COLO668 (cell line): ENCODE measurements at regions not wholly inside any gene's neighbourhood (a gene's known extent, or its start where the extent isn't known, plus 50 kb on each side); places are given as distances from the start of the nearest gene placed in this dataset.
A peak's percentile ranks its signal among the peaks of the same experiment; 100 is the strongest.

Experiments used
- DNase-seq: peaks from one replicate; lab custom pipeline; 2025; ENCODE audit not compliant: unreplicated experiment; lab: John Stamatoyannopoulos, UW

DNA sequence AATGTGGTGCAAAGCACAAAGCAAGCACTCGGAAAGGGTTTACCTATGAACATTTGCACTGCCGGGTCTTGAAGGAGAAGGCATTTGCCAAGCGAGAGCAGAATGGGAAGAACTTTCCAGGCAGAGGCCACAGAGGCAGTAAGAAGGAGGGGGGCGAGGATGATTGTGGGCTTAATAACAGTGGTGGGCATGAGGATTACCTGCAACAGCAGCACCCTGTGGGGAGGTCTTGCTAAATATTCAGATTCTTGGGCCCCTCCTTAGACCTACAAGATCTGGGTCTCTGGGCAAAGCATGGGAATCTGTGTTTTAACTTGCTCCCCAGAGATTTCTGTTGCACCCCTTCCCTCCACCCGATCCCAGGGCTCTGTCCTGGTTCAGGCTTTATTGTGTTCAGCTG lies 75.1 kb upstream of the ZBED5 start:
- no peak for DNase-seq

DNA sequence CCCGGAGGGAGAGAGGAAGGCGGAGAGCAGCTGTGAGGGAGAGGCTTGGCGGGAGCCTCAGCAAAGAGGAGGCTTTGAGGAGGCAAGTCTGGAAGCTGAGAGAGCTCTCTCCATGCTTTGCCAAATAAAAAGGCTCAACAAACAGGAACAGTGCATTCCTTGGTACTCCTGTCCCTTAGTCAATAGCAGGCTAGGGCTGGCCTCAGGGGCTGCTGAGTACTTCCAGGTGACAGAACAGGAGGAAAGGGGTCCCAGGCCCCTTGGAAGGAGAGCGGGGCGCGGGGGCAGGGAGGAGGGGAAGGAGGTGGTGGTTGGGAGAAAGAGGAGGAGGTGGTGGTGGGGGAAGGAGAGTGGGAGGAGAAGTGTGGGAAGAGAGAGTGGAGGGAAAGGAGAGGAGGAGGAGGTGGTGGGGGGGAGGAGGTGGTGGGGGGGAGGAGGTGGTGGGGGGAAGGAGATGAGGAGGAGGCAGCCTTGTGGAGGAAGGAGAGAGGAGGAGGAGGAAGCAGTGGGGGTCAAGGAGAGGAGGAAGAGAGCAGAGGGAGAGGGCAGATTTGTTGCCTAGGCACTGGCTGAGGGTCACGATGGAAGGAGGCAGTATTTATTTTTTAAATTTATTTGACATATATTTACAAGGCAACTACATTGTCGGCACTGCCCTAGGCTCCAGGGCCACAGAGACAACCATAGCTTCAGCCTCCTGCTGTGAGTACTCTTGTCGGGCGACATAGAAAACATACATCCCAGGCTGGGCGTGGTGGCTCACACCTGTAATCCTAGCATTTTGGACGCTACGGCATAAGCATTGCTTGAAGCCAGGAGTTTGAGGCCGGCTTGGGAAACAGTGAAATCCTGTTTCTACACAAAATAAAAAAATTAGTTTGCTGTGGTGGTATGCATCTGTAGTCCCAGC lies 74.2 kb upstream of the ZBED5 start:
- peak; percentile 9 for DNase-seq

DNA sequence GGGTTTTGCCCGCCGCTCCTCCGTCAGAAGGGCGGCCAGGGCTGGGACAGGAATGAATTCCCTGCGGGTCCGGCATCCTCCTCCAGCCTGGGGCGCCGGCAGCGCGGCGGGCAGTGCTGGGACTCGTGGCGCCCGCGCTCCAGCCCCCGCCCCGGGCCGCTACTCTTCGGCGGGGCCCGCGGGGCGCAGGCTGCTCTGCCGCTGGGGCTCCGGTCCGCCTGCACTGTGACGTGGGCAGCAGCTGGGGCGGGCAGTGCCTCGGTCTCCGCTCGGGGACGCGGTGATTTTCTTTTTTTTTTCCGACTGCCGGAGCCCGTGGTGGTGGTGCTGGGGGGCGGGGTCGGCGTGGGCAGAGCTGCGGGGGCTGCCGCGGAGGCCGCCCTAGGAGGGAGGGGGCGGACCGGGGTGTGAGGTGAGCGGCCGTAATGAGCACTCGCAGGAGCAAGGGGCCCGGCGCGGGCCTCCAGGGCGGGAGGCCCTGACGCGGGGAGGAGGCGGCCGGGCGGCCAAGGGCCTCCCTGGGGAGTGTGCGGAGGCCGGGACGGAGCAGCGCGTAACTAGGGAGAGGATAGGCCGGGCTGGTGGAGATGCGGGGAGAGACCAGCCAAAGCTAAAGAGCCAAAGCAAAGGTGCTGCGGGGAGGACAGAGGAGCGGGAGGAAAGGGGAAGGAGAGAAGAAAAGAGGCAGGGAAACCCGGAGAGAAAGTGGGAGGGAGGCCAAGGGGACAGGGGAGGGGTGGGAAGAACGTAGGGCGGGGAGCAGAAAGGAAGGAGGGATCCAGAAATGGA lies 73.3 kb upstream of the ZBED5 start:
- DNase-seq, result peak; percentile 70

DNA sequence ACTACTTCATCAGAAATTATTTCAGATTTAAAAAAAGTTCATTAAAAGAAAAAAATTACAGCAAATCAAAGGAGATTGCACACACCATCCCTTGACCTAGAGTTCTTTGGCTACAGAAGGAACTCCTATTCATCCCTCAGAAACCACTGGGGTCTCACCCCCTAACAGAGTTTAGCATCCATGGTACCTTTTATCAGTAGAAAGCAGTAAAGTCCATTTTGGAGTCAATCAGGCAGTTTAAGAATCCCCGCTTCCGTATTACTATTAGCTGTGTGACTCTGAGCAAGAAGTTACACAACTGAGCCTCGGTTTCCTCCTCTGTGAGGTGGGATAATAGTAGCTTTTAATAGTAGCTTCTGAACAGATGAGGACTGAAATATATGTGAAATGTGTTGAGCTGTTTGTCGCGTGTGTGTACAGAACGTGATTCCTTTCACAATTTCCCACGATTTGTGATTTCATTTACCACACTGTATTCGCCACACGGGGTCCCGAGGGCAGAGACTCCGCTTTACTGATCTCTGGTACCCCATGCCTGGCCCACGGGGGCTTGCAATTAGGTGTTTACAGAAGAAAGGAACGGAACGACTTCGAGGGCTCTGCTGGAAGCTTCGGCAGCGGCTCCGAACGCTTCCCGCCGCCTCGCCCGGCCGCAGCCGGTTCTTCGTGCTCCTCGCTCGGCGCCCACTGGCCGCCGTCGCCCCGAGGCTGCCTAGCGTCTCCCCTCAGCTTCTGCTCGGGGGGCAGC lies 72.5 kb upstream of the ZBED5 start:
- peak; percentile 64 for DNase-seq

DNA sequence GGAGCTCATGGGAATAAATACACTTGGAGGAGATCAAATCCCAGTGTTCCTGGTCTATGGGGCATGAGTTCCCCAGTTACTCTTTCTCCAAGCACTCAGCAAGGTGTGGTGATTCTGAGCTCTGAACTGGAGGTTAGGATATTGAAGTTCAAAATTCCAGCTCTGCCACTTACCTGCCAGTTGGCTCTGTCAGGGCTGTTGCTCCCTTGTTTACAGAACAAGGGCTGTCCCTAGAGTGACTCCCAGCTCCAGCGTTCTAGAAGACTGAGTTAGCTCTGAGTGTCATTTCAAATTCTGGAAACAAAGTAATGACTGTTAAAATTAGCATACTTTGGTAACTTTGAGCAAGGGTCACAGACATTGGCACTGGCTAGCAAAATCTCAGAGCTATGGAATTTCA lies 69.7 kb upstream of the ZBED5 start:
- no peak for DNase-seq

DNA sequence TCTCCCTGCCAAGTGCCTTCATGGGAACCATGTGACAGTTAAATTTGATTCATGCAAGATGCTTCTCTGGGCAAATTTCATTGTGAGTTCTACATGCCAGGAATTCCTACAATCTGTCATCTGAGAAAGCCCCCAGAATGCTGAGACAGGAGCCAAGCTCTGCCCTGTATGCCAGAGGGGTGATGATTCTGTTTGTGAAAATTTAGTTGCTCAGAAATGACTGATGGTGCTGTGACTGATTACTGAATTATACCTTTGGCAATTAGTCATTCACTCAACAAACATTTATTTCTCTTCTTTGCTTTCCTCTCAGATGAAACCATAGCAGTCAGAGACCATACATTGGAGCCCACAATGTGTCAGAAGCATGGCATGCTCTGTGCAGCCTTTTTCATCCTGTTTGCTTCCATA lies 69.0 kb upstream of the ZBED5 start:
- DNase-seq, result no peak

DNA sequence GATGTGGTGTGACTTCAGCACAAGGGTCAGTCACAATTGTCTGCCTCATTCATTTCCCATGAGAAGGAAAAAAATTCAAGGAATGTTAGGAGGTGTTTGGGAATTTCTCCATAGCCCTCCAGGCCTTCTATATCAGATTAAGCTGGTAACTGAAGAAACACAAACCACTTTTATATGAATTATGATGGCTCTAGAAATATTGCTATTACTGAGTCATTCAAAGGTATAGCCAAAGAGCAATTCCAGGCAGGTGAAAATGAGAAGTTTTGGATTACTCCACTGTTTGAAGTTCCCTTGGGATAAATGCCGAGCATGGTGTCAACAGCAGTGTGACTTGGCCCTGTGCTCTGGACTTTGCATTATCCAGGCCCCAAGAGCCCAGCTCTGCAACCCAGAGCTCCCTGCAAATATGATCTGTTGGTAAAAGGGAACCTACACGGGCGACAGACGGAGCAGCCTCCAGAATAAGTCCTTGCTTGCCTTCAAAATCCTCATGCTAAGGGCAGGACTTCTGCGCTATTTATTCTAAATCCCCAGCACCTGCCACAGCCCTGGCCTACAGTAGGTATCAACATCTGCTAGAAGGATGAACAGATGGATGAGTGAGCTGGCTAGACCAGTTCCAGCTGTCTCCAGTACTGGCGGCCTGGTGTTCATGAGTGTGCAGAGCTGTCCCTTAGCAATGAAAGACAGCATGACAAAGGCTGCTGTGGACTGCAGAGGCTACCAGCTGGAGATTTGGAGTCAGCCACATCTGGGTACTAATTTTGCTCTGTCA lies 67.5 kb upstream of the ZBED5 start:
- peak; percentile 40 for DNase-seq

DNA sequence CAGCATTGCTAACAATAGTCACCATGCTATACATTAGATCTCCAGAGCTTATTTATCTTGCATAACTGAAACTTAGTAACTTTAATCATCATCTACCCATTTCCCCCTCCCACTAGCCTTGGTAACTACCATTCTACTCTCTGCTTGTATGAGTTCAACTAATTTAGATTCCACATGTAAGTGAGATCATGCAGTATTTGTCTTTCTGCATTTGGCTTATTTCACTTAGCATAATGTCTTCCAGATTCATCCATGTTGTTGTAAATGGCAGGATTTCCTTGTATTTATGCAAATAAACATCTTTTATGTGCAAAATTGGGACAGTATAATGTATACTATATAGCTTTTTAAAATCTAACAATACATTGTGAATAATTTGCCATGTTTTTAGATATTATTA lies 66.0 kb upstream of the ZBED5 start:
- no peak for DNase-seq

DNA sequence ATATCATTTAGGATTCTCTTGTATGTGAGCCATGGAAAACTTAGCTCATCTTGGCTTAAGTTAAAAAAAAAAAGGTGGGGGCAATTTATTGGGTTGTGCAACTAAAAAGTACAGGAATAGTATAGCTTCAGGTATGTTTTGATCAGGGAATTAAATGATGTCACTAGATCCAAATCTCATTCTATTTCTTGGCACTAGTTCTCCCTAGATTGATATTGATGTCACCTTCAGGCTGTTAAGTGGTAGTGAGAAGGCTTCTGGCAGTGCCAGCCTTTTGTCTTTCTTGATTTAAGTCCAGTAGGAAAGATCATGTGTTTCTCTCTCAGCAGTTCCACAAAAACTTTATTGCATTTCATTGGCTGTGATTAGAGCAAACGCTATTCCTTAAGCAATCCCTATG lies 65.0 kb upstream of the ZBED5 start:
- DNase-seq, result no peak

DNA sequence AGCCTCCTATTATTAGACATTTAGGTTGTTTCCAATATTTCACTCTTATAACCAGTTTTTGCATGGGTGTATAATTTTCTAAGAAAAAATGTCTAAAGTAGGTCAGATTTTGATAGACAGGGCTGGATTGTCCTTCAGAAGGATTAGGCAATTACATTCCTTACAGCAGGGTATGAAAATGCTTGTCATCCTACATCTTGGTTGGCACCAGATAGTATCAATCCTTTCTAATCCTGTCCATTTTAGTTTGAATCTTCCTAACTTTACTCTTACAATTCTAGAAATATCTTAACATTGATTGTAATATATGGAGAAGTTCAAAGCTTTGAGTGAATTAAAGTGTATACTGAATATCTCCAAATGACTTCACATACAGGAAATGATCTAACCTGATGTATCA lies 63.0 kb upstream of the ZBED5 start:
- no peak for DNase-seq

DNA sequence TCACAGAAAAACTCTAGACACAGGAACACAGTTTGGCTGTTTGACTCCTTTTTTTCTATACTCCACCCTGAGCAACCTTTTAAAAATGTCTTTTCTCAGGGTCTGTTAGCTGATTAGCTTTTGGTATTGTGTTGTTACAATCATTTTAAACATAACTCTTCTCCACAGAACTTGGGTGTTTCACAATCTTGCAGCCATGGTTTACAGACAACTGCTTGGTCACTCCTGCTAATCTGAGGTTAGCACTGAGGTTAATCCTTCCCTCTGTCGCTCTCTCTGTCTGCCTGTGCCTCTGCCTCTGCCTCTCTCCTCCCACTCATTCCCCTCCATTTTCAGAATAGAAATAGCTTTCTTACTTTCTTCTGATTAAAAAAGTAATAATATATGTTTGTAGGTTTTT lies 62.4 kb upstream of the ZBED5 start:
- no peak for DNase-seq

DNA sequence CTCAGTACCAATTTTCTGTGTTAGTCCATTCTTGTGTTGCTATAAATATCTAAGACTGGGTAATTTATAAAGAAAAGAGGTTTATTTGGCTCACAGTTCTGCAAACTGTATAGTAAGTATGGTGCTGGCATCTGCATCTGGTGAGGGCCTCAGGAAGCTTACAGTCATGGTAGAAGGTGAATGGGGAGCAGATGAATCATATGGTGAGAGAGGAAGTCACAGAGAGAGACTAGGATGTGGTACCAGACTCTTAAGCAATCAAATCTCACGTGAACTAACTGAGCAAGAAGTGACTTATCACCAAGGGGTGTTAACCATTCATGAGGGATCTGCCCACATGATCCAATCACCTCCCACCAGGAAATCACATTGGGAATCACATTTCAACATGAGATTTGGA lies 60.8 kb upstream of the ZBED5 start:
- no peak for DNase-seq

DNA sequence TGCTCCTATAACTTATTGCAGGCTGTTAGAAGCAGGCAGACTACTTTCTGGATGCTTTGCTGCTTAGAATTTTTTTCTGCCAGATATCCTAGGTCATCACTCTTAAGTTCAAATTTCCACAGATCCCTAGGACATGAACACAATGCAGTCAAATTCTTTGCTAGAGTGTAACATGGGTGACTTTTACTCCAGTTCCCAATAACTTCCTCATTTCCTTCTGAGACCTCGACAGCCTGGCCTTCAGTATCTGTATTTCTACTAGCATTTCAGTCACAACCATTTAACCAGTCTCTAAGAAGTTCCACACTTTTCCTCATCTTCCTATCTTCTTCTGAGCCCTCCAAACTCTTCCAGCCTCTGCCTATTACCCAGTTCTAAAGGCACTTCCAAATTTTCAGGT lies 60.4 kb upstream of the ZBED5 start:
- no peak for DNase-seq

DNA sequence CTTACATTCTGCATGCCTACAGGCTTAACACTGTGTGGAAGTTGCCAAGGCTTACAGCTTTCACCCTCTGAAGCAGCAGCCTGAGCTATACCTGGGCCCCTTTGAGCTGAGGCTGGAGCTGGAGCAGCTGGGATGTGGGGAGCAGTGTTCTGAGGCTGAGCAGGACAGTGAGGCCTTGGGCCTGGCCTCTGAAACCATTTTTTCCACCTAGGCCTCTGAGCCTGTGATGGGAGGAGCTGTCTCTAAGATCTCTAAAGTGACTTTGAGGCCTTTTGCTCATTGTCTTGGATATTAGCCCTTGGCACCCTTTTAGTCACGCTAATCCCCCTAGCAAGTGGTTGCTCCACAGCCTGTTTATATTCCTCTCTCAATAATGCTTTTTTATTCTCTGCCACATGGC lies 59.9 kb upstream of the ZBED5 start:
- no peak for DNase-seq

DNA sequence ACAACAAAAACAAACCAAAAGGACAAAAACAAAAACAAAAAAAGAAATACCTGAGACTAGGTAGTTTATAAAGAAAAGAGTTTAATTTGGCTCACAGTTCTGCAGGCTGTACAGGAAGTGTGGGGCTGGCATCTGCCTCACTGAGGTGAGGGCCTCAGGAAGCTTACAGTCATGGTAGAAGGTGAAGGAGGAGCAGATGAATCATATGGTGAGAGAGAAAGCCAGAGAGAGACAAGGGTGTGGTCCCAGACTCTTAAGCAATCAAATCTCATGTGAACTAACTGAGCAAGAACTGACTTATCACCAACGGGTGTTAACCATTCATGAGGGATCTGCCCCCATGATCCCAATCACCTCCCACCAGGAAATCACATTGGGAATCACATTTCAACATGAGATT lies 58.8 kb upstream of the ZBED5 start:
- DNase-seq, result no peak

DNA sequence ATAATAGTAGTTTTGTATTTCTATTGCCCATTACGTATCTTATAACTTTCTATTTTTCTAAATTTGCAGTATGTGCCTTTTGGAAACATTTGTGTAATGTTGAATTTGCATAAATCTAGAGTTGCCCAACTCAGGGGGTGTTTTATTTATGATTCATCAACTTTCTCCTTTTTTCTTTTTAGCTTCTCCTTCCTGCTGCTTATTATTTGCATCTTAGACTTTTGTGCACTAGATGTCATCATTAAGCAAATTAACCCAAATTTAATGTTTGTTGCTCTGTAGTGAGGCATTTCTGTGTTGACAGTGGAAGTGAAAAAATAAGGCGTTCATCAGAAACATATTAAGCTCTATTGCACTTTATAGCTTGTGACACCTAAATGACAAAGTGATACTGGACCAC lies 56.2 kb upstream of the ZBED5 start:
- DNase-seq, result no peak

DNA sequence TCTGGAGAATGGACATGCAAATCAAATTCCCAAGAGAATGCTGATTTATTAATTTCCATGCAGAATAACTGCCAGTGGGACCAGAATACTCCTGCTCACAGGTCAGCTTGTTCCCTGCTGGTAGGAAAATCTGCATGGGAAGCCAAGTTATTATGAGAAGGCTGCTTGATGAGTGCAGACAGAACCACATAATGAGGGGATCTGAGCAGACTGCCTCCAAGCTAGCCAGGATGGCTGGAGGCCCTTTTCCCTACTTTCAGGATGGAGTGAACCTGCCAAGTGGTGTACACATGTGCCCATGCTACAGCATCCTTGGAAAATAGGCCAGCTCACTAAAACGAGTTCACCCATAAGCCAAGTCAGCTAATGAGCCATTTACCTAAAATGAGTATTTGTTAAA lies 55.2 kb upstream of the ZBED5 start:
- no peak for DNase-seq

DNA sequence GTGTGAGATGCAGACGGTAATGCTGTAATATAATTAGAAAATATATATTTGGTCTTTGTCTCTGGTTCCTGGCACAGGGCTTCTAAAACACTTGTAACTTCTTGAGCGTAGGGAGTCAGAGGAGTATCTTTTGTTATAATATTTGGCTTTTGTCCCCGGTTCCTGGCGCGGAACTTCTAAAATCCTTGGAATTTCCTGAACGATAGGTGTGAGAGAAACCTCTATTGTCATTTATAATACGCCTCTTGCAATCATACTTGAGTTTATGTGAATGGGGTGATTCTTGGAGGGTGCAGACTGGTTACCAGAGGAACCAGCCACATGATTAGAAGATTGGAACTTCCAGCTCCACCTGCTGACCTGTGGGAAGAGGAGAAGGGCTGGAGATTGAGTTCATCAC lies 54.1 kb upstream of the ZBED5 start:
- no peak for DNase-seq

DNA sequence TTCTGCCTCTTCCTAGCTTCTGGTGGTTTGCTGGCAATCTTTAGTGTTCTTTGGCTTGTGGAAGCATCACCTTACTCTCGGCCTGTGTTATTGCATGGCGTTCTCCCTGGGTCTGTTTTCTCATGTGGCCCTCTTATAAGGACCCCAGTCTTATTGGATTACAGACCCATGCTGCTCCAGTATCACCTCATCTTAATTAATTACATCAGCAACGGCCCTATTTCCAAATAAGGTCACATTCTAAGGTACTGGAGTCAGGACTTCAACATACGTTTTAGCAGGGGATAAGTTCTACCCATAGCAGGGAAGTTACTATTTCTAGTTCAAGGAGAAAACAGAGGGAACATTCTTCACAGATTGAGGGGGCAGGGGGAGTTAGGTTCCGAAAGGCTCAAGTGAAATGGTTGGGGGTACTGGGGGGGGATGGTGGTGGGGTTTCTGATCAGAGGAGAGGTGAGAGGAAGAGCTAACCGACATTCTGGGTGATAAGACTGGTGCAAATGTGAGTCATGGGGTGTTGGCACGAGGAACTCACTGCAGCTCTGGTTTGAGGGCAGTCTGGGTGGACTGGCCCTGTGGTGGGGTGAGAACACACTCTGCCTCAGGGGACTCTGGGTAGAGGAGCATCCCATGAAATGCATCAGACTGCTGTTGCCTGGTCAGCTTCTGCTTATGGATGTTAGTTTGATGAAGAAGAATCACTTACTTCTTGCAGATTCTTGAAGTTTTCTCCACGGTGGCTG lies 51.5 kb upstream of the ZBED5 start:
- no peak for DNase-seq
